Epithelial cell of esophagus (primary cell): ENCODE measurements at regions not wholly inside any gene's neighbourhood (a gene's known extent, or its start where the extent isn't known, plus 50 kb on each side); places are given as distances from the start of the nearest gene placed in this dataset.

Experiments used
- DNase-seq: peaks from one replicate; pipeline ENCODE4 v3.0.0; 2010; ENCODE audit warnings: low read depth
- H3K4me3 ChIP-seq: 2 replicates; pipeline ENCODE4 v1.5.1; 2011; ENCODE audit warnings: mild to moderate bottlenecking, low read length, control low read depth
- CTCF ChIP-seq: IDR thresholded peaks from 2 replicates; pipeline ENCODE4 v1.5.1; 2011; ENCODE audit warnings: low read depth, mild to moderate bottlenecking, low read length, control low read depth, inconsistent platforms; ENCODE audit not compliant: insufficient read depth; ENCODE audit errors: missing control alignments

GRCh38 chr2:15864176-15864769 lies 76.1 kb upstream of the MYCN start:
- TF ChIP-seq CTCF = no peak
- no peak for DNase-seq

GRCh38 chr2:15865923-15866322 lies 74.4 kb upstream of the MYCN start:
- no peak for DNase-seq
- H3K4me3 ChIP-seq = no peak overlapping the region
- TF ChIP-seq CTCF = no peak

More at GRCh38 chr2:15864176-15864769, 76.1 kb upstream of the MYCN start:
- no peak overlapping the region for H3K4me3 ChIP-seq

DNA sequence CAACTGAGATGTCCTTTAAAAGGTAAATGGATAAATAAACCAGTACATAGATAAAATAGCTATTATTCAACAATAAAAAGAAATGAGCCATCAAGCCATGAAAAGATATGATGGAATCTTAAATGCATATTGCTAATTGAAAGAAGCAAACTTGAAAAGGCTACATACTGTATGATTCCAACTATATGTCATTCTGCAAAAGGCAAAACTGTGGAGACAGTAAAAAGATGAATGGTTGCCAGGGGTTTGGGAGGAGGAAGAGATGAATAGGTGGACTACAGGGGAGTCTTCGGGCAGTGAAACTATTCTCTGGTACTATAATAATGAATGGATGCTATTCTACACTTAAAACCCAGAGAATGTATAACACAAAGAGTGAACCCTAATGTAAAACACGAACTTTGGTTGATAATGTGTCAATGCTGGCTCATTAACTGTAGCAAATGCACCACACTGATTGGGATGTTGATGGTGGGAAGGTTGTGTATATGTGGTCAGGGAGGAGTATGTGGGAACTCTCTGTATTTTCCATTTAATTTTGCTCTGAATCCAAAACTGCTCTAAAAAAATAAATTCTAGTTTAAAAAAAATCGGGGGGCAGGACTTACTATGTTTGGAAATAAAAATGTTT lies 73.7 kb upstream of the MYCN start:
- H3K4me3 ChIP-seq = no peak overlapping the region
- no peak for DNase-seq
- TF ChIP-seq CTCF = no peak

DNA sequence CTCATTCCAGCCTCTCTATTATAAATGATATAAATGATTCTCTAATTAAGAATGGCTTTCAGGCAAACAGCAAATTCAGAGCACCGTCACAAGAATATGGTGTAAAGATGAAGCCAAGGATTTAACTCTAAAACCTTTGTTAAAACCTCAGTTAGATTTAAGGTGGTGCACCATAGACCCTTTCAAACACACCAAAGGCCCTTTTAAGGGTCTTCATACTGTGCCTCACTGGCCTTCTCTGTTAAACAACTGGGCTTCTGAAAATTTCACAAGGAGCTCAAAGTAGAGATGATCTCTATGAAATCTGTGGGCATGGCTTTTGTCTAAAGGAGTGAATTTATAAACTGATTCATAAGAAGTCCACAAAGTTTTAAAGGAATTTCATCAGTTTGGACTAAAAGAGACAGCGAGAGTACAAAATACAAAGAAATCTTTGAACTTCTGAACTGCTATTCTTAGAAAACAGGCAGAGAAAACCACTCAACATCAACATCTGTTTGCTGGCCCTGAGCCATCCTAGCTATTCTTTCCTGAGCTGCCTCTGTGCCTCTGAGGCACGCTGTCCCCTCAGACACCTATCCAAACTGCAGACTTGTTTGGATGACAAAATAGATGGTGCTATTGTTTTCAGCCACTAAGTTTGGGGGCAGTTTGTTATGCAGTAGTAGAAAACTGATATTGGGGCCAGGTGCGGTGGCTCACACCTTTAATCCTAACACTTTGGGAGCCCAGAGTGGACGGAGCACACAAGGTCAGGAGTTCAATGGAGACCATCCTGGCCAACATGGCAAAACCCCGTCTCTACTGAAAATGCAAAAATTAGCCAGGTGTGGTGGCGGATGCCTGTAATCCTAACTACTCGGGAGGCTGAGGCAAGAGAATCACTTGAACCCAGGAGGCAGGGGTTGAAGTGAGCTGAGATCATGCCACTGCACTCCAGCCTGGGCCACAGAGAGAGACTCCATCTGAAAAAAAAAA lies 72.9 kb upstream of the MYCN start:
- no peak overlapping the region for H3K4me3 ChIP-seq
- no peak for DNase-seq
- TF ChIP-seq CTCF = no peak

GRCh38 chr2:15868186-15868585 lies 72.2 kb upstream of the MYCN start:
- no peak for TF ChIP-seq CTCF
- H3K4me3 ChIP-seq = no peak overlapping the region
- DNase-seq = no peak

DNA sequence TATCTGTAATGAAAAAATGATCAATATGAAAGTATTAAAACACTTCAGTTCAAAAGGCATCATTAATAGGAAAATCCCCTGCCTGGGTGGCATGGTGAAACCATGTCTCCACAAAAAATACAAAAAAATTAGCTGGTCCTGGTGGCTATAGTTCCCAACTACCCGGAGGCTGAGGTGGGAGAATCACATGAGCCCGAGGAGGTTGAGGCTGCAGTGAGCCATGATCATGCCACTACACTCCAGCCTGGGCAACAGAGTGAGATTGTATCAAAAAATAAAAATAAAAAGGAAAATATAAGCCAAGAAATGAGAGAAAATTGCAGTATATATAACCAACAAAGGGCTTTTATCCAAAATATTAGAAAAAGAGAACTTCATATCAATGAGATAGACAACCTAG lies 71.6 kb upstream of the MYCN start:
- DNase-seq = no peak
- no peak for TF ChIP-seq CTCF
- H3K4me3 ChIP-seq = no peak overlapping the region
